HG02943 (cell line): ENCODE measurements at regions not wholly inside any gene's neighbourhood (a gene's known extent, or its start where the extent isn't known, plus 50 kb on each side); places are given as distances from the start of the nearest gene placed in this dataset.
"Not testable (repeated sequence)": the region's sequence is repeated elsewhere in the genome, so short reads cannot be mapped to it uniquely, and the experiment has no call there.

Experiments used
- ATAC-seq: cut with Tn5 transposase; IDR thresholded peaks from one replicate; pipeline ENCODE4 v1.9.1; 2021; ENCODE audit warnings: mild to moderate bottlenecking, low read depth, moderate library complexity; ENCODE audit not compliant: unreplicated experiment

- no peak for ATAC-seq
These were observed 121.2 kb upstream of the VPREB1 start for GRCh38 chr22:22123118-22123959.

GRCh38 chr22:22122348-22123117 lies 122.1 kb upstream of the VPREB1 start:
- ATAC-seq = no peak

- no peak for ATAC-seq
These were observed 123.1 kb upstream of the VPREB1 start for GRCh38 chr22:22121445-22121844.

- ATAC-seq = no peak
These were observed 124.4 kb upstream of the VPREB1 start for GRCh38 chr22:22120160-22120559.

DNA sequence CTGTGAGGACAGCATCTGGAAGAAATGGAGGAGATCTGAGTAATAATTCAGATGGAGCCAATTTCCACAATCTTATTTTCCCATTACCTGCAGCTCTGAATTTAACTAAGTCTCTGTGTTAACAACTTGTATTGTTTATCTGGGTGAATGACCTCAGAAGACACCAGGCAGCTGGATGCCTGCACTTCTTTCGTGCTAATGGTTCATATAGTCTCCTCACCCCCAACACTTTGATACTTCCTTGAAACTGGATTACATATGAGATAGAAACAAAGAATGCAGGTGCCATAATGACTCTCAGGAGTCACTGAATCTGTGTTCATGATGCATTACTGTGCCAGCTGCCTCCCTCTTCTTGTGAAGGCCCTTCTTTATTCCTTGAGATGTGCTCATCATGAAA lies 125.6 kb upstream of the VPREB1 start:
- ATAC-seq = no peak

- not testable (repeated sequence) for ATAC-seq
These were observed 126.6 kb upstream of the VPREB1 start for GRCh38 chr22:22117864-22118544.

GRCh38 chr22:22116997-22117770 lies 127.4 kb upstream of the VPREB1 start:
- not testable (repeated sequence) for ATAC-seq

DNA sequence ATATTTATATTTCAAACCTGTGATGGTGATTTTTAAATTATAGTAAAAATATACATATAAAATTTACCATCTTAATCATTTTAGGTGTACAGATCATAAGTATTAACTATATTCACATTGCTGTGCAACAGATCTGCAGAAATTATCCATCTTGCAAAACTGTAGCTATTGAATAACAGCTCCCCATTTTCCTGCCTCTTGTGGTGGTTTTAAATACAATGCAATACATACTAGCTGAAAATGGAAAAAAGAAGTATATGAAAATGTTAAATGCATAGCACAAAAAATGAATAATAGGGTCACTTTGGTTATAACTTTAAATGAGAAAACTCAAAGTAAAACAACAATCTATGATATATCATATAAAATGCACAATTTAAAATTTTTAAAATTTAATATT lies 130.9 kb upstream of the VPREB1 start:
- no peak for ATAC-seq

- ATAC-seq = no peak
These were observed 130.1 kb upstream of the TOP3B start for GRCh38 chr22:22112533-22113294.

DNA sequence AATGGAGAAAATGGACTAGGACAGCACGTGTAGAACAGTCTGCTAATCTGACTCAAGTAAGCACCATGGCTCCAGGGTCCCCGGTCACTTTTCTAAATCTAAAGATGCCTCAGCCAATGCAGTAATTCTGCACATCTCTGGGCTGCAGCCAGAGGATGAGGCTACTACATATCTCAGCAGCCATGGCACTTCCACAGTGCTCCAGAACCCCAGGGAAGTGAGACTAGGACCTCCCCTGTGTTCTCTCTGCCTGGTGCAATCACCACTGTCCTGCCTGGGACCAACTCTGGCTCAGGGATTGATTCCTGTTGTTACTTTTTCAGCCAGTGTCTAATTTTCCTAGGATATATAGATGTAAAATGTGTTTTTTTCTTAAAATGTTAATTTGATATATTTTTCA lies 129.4 kb upstream of the TOP3B start:
- ATAC-seq = no peak

DNA sequence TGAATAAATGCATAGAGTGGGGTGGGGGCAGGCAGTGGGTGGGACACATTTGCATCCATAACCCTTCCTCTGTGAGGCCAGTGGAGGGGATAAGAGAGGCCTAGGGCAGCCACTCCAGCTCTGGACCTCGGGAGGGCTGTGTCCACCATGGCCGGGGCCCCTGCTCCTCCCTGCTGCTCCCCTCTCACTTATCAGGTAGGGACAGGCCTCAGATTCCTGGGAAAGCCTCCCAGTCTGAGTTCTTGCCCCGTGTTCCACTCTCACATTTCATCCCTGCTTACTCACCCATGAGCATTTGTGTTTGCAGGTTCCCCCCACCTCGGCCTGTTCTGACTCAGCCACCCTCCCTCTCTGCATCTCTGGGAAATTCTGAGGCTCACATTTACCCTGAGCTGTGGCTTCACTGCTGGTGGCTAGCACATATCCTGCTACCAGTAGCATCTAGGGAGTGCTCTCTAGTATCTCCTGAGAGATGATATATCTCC lies 128.7 kb upstream of the TOP3B start:
- peak; percentile 42 for ATAC-seq

- ATAC-seq = peak; percentile 75
These were observed 128.1 kb upstream of the TOP3B start for GRCh38 chr22:22110548-22111266.

DNA sequence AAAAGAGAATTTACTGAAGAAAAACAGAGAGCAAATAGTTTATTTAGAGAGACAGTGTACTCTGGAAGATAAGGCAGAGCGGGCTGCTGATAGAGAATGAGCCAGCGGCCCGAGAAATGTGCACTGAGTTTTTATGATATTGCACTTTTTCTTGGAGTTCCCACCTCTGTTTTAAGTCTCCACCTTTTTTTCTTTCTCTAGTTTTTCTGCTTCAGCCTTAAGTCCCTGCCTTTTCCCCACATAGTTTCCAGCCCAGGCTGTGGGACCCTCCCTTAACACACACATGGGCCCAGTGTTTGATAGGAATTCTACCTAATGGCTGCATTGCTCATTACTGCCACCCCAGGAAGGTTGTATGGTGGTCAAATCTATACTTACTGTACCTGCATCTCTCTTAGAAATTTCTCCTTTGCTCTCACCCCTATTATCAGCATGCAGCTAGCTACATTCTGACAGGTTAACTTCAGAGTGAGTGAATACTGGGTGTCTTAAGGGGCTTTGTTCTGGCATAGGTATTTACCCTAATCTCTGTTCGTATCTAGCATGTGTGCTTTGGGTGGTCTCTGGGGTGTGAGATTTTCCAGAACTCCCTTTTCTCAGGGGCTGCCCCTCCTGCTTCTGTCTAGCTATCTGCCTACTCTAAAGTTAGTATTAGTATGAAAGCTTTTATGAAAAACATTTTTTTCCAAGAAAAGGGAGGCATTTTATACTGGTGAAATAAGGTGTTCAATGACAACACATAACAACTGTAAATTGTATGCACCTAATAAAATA lies 127.3 kb upstream of the TOP3B start:
- no peak for ATAC-seq

DNA sequence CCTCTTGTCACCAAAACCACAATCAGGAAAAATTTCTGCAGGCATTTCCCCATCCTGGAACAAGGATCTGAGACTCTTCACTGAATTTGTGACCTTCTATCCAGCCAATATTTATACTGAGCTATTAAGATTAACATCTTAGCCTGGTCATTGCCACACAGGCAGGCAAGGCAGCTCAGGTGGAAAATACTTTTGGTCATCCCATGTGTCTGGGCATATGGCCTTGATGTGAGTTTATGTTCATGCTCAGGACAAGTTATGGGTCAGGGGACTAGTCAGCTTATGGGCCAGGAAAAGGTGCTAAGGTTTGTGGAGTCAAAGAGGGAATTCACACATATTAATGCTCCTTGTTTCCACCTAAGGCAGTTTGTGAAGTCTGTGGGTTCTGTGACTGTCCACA lies 124.3 kb upstream of the TOP3B start:
- no peak for ATAC-seq

- ATAC-seq = no peak
These were observed 122.8 kb upstream of the TOP3B start for GRCh38 chr22:22105364-22105763.

DNA sequence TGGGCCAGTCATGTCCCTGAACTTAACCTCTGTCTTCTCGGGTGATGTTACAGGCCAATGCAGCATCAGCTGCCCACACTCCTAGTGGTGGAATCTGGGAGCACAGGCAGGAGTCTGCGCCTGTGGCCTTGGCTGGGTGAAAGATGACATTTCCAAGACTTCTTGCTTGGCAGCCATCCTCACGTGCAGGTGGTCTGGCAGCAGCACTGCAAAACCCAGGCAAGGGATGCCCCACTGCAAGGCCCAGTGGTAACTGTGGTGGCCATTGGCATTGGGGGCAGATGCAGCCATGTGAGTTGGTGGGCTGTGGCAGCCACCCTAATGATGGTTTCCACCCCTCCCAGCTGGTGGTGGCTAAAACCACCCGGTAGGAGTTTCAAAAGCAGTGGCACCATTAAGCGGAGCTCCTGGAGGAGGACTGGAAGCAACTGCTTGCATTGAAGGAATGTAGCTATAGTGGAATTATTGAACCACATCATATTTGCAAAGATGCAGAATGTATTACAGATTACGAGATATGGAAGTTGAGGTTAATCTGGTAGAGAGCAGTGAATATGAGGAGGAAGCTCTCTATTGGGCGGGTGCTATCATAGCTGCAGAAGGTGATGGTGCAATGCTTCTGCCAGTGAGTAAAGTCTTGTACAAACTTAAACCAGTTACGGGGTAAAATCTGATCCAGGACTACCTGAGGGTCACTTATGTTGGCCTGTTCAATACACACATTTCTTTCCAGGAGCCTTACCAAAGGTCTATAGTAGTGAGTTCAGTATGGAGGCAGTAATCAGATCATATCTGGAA lies 120.7 kb upstream of the TOP3B start:
- no peak for ATAC-seq
